NCI-H748 (cell line): ENCODE measurements at regions not wholly inside any gene's neighbourhood (a gene's known extent, or its start where the extent isn't known, plus 50 kb on each side); places are given as distances from the start of the nearest gene placed in this dataset.

Experiments
- DNase-seq: peaks from one replicate; lab custom pipeline; 2025; ENCODE audit not compliant: unreplicated experiment; lab: John Stamatoyannopoulos, UW

DNA sequence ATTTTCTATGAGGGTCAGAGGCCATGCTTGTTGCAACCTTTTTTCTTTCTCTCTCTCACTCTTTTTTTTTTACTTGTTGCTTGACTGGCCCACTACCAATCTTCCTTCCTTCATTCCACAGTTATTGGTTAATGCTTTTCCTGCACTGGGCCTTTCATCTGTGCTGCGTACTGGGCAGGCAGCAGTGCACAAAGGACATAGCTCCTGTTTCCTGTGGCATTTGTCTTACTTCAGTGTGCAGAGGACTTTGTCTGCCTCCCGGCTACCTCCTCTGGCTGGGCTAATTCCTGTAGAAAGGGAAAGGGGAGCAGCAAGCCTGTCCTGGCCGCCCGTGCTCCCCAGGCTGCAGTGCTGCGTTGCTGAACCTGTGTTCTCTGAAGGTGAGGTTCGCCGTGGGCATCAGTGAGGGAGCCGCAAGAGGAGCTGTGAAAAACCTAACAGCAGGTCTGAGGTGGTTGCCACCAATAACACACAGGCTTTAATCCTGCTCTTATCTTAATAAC, 93.7 kb upstream of the RGMA start:
- DNase-seq = no peak

GRCh38 chr15:93180656-93181055, 91.6 kb upstream of the RGMA start:
- peak; percentile 2 for DNase-seq

- DNase-seq = no peak
Measured at GRCh38 chr15:93180128-93180527, 91.1 kb upstream of the RGMA start.

DNA sequence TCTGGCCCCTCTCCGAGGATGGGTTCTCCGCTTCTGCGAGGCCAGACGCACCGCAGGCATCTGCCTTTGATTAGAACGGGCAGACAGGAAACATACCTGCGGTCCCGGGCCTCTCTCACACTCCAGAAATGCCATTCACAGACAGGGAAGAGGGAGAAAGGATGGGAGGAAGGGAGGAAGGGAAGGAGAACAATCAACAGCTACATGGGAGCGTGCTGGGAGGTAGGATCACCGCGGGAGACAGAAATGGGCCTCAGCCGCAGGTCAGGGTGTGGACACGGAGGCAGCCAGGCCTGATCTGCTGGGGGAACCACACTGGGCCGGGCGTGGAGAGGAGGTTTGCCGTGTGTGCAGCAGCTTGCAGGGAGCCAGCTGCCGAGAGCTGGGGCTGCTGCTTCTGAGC, 90.7 kb upstream of the RGMA start:
- DNase-seq = no peak

DNA sequence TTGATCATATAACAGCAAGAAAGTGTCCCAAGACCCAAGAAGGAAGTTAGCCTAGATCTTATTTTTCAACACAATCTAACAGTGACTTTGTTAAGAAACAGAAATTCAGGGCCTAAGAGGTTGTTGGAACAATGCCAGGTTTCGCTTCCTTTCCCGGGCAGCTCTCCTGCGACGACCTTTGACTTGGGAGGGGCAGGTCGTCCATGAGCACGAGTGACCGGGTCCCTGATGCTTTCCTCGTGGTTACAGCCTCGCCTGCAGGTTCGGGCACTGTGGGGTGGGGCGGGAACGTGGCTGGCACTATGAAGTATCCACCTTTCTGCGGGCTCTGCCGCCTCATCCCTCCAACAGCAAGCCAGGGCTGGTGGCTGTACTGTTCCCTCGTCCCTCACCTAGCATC, 90.1 kb upstream of the RGMA start:
- peak; percentile 36 for DNase-seq

- no peak for DNase-seq
Measured at GRCh38 chr15:93178371-93178770, 89.4 kb upstream of the RGMA start.

DNA sequence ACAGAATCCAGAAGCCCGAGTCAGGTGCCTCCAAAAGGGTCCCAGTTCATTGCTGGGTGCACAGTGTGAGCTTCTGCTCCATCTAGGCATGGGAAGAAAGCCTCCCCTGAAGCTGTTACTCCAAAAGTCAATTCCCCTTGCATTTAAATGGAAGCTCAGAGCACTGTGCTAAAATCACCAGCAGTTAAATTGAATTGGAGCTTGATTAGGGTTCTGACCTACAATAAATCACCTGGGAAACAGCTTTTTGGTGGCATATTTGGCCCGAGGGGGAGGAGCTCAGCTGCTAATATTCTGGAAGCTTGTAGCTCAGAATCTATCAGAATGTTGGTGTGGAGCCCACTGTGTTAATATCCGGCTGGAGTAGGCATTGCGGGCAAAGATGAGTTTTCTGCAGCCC, 87.1 kb upstream of the RGMA start:
- no peak for DNase-seq

GRCh38 chr15:93174836-93175235, 85.8 kb upstream of the RGMA start:
- no peak for DNase-seq

- no peak for DNase-seq
Measured at GRCh38 chr15:93173369-93173768, 84.4 kb upstream of the RGMA start.

- no peak for DNase-seq
Measured at GRCh38 chr15:93171476-93171875, 82.5 kb upstream of the RGMA start.

- DNase-seq = no peak
Measured at GRCh38 chr15:93170329-93170728, 81.3 kb upstream of the RGMA start.

GRCh38 chr15:93168910-93169309, 79.9 kb upstream of the RGMA start:
- no peak for DNase-seq

DNA sequence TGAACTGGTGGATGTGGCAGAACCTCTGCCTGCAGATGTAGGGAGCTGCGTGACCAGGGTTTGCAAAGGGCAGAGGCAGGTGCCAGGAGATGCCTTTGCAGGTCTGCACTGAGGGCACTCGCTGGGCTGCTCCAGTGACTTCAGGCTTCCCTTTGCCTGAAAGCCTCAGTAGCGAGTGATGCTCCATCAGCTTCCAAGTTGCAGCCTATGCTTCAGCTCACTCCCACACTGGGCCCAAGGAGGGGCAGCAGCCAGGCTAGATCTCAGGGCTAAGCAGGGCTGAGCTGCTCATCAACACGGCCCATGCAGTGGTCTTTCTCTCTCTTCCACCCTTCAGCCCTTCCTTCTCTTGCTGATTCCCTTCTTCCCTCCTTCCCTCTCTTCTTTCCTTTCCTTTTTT, 78.3 kb upstream of the RGMA start:
- DNase-seq = no peak

GRCh38 chr15:93166675-93167074, 77.7 kb upstream of the RGMA start:
- DNase-seq = peak; percentile 14

- DNase-seq = peak; percentile 93
Measured at GRCh38 chr15:93165734-93166470, 76.9 kb upstream of the RGMA start.

- DNase-seq = no peak
Measured at GRCh38 chr15:93164409-93164808, 75.4 kb upstream of the RGMA start.

DNA sequence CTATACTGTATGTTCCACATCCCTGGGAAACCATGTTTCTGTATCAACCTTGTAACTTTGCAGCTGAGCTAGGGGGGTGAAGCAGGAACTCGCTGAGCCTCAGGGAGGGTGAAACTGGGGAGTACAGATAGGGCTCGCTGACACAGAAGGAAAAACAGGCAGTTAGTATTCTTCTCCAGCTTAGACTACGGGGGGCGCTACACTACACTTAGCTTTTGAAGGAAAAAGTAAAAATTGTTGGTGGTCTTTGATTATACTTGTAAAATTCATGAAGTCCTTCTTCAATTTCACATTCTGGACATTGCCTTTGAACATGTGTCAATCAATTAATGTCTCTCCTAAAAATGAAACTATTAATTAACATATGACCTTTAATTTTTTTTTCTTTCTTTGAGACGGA, 73.5 kb upstream of the RGMA start:
- DNase-seq = no peak

GRCh38 chr15:93159930-93160329, 70.9 kb upstream of the RGMA start:
- no peak for DNase-seq

DNA sequence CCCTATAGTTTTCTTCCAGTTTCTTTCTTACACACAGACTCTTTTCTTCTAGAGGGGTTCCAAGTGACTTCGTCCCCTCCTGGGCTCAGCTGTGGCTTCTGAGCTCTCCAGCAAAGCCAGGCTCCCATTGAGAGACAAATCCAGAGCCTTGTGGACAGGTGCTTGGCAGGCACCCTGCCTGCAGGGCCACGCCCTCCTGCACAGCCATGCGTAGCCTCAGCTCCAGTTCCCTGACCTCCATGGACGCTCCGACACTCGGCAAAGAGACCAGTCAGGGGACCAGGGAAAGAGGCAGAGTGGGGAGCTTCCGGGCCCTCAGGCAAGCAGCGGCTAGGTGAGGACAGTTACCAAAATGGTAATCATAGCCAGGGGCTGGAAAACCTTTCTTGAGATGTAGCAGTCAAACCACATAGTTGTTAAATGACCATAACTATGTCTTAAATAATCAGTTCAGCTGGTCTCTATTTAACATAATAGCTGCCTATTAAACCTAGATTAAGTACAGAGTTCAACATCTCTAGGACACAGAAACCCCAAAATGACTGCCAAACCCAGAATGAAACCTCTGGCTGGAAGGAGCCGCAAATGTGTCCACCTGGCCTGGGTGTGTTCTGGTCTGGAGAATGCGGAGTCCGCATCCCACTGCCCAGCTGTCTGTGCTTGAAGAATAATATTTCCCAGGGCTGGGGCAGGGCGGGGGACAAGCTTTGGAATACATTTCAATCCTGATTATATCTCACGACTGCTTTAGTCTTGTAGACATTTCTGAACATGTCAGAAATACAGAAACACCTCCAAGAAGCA, 69.3 kb upstream of the RGMA start:
- DNase-seq = peak; percentile 6

DNA sequence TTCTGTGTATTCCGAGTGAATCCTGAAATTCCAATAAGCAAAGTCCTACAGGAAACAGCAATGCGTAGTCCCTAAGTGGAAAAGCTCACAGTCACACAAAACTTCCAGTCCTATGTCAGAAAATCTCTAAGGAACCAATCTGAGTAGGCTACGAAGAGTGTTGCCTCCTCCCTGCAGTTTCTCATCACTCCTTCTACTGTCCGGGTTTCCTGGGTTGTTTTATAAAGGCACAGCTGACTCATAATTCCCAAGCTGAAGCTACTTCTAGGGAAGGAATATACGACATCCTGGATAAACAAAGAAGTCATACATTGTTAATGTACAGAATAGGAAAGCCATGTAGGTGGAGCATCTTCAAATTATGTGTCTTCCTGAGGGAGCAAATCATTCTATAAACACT, 65.7 kb upstream of the RGMA start:
- DNase-seq = no peak

GRCh38 chr15:93152951-93153350, 63.9 kb upstream of the RGMA start:
- DNase-seq = no peak

GRCh38 chr15:93152360-93152759, 63.3 kb upstream of the RGMA start:
- no peak for DNase-seq
